ENCODE measurements at regions not wholly inside any gene's neighbourhood (a gene's known extent, or its start where the extent isn't known, plus 50 kb on each side); places are given as distances from the start of the nearest gene placed in this dataset.

DNA sequence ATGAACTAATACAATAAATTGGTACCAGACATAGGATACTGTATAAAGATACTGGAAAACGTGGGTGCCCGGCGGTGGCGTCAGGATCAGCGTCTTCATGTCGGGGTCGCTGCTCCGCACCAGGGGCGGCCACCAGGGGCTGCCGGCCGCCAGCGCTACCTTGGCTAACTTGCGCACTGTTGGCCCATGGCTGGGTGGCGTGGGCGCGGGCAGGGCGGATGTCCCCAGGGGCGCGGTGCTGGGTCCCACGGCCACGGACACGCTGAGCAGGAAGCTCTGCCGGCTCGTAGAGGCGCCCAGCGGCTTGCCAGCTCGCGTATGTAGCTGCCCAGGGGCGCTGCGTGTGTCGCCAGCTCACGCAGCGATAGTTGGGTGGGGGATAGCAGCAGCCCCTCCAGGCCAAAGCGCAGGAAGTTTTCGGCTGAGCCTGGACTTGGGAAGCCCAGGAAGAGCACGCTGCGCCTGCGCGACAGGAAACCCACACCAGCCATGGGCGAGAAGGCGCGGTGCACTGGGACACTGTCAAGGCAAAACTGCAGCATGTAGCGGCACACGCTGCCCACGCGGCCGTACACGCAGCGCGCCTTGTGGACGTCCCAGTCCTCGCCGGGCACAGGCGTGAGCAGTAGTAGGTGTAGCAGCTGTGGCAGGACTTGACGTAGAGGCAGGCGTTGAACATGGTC is 299.9 kb downstream of the CCDC74A start:
- TF ChIP-seq, protein P1, sequence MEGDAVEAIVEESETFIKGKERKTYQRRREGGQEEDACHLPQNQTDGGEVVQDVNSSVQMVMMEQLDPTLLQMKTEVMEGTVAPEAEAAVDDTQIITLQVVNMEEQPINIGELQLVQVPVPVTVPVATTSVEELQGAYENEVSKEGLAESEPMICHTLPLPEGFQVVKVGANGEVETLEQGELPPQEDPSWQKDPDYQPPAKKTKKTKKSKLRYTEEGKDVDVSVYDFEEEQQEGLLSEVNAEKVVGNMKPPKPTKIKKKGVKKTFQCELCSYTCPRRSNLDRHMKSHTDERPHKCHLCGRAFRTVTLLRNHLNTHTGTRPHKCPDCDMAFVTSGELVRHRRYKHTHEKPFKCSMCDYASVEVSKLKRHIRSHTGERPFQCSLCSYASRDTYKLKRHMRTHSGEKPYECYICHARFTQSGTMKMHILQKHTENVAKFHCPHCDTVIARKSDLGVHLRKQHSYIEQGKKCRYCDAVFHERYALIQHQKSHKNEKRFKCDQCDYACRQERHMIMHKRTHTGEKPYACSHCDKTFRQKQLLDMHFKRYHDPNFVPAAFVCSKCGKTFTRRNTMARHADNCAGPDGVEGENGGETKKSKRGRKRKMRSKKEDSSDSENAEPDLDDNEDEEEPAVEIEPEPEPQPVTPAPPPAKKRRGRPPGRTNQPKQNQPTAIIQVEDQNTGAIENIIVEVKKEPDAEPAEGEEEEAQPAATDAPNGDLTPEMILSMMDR (IDR thresholded peaks at IDR 0.05) = no peak
- no peak for TF ChIP-seq POLR2A (IDR thresholded peaks at IDR 0.05)

Measured in heart left ventricle (tissue), 13 donors.